Fibroblast of villous mesenchyme (primary cell): ENCODE measurements at regions not wholly inside any gene's neighbourhood (a gene's known extent, or its start where the extent isn't known, plus 50 kb on each side); places are given as distances from the start of the nearest gene placed in this dataset.
A peak's percentile ranks its signal among the peaks of the same experiment; 100 is the strongest.

Source experiments
- DNase-seq: peaks from one replicate; pipeline ENCODE4 v3.0.0-alpha.2; 2010; ENCODE audit warnings: low read depth
- H3K4me3 ChIP-seq: 2 replicates; pipeline ENCODE4 v1.5.1; 2011; ENCODE audit warnings: low read depth, mild to moderate bottlenecking, low read length
- TF ChIP-seq, protein P1 (sequence below): IDR thresholded peaks from 2 replicates; pipeline ENCODE4 v1.5.1; 2012; ENCODE audit warnings: low read depth, mild to moderate bottlenecking, low read length; ENCODE audit not compliant: insufficient read depth

GRCh38 chr4:152045449-152045806, 284.6 kb upstream of the GATB start:
- TF ChIP-seq, protein P1, sequence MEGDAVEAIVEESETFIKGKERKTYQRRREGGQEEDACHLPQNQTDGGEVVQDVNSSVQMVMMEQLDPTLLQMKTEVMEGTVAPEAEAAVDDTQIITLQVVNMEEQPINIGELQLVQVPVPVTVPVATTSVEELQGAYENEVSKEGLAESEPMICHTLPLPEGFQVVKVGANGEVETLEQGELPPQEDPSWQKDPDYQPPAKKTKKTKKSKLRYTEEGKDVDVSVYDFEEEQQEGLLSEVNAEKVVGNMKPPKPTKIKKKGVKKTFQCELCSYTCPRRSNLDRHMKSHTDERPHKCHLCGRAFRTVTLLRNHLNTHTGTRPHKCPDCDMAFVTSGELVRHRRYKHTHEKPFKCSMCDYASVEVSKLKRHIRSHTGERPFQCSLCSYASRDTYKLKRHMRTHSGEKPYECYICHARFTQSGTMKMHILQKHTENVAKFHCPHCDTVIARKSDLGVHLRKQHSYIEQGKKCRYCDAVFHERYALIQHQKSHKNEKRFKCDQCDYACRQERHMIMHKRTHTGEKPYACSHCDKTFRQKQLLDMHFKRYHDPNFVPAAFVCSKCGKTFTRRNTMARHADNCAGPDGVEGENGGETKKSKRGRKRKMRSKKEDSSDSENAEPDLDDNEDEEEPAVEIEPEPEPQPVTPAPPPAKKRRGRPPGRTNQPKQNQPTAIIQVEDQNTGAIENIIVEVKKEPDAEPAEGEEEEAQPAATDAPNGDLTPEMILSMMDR: no peak
- H3K4me3 ChIP-seq: no peak overlapping the region
- DNase-seq: no peak

- H3K4me3 ChIP-seq: no peak overlapping the region
- DNase-seq: no peak
- TF ChIP-seq, protein P1: no peak
Measured at GRCh38 chr4:152044331-152045036, 283.7 kb upstream of the GATB start.

DNA sequence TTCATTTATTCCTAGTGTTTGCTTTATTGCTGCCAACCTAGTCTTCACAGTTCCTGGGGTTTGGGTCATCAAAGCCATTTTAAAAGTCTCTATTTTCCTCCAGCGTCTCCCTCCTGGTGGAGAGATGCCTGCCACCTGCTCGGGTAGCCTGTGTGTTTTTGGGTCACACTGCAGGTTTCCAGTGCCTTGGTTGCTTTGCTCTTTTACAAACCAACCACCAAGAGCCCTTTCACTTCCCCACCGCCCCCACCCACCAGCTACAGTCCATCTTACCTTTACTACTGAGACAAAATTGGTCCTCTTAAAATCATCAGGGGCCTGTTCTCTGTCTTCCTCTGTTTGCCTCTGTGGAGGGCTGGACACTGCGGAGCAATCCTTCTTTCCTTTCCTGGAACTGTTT, 280.5 kb upstream of the GATB start:
- TF ChIP-seq, protein P1: no peak
- no peak for DNase-seq

GRCh38 chr4:152039691-152040090, 278.9 kb upstream of the GATB start:
- TF ChIP-seq, protein P1: no peak
- DNase-seq: no peak
- H3K4me3 ChIP-seq: no peak overlapping the region

More for the DNA sequence above, 280.5 kb upstream of the GATB start:
- H3K4me3 ChIP-seq: no peak overlapping the region

- TF ChIP-seq, protein P1: no peak
Measured at GRCh38 chr4:152039023-152039481, 278.2 kb upstream of the GATB start.

DNA sequence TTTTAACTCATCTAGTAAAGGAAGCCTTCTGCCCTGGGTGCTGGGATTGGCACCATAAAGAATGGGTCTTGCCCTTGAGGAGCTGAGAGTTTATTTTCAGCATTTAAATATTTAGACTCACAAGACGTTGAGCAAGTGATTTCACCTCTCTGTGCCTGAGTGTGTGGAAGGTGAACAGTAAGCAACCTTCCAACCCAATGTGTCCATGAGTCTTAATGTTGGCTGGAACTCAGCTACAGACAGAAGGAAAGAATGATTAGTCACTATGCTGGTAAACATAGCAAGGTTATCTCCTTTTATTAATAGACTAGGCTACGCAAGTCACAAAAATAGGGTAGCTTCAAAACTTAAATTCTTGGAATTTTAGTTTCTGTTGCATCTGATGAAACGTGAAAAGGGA, 277.4 kb upstream of the GATB start:
- TF ChIP-seq, protein P1: no peak
- DNase-seq: no peak
- no peak overlapping the region for H3K4me3 ChIP-seq

More at GRCh38 chr4:152039023-152039481, 278.2 kb upstream of the GATB start:
- no peak overlapping the region for H3K4me3 ChIP-seq
- DNase-seq: peak; percentile 68

- TF ChIP-seq, protein P1: no peak
- H3K4me3 ChIP-seq: no peak overlapping the region
- DNase-seq: no peak
Measured at GRCh38 chr4:152037435-152037834, 276.6 kb upstream of the GATB start.
